ENCODE measurements at regions not wholly inside any gene's neighbourhood (a gene's known extent, or its start where the extent isn't known, plus 50 kb on each side); places are given as distances from the start of the nearest gene placed in this dataset.
A peak's percentile ranks its signal among the peaks of the same experiment; 100 is the strongest.

GRCh38 chr10:6920072-6921019, 340.3 kb upstream of the PRKCQ start:
- TF ChIP-seq POLR2AphosphoS5 (IDR thresholded peaks at IDR 0.05; ENCODE audit: insufficient read depth in 1 of 2, low read depth in 1 of 2) (peak in 1 of 2 donors; percentile 34), CTCF (IDR thresholded peaks at IDR 0.05) (peak; percentile 21 to 59 (median 22))

Data from vagina (tissue), 2 donors.